ENCODE measurements at regions not wholly inside any gene's neighbourhood (a gene's known extent, or its start where the extent isn't known, plus 50 kb on each side); places are given as distances from the start of the nearest gene placed in this dataset.
A peak's percentile ranks its signal among the peaks of the same experiment; 100 is the strongest.
"Not testable (repeated sequence)": the region's sequence is repeated elsewhere in the genome, so short reads cannot be mapped to it uniquely, and the experiment has no call there.

DNA sequence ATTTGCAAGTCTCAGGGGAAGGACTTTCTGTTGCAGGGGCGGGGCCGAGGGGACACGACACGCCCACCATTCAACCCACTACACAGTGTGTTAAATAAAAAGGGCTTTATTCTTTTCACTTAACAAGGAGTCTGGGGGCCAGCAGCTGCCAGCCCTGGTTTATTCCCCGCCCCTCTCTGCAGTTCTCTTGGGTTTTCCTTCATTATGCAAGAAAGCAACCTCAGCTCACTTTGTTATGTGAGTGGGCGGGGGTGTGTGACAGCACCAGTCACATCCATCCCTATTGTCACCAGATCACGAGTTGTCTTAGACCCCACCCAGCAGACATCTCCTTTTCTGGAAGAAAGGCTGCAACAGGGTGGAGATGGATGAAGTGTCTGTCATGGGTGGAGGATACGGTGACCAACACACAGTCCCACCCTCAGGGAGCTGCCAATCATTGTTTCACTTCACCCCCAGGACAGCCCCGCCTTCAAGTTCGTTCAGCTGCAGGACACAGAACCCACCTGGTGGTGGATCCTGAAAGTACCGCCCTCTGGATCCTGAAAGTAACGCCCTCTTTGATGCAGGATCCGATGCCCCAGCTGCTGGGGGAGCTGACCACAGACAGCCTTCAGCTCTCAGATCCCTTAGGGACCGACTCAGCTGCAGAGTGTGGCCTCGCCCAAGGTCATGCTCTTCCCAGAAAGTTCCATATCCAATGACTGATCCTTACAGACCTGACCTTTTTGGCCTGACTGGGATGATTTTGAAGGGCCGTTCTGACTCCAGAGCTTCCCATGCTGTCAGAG is 79.6 kb downstream of the SMIM20 start:
- WGBS (ENCODE audit: insufficient coverage), result 76% methylated on average over 8 of the region's 16 CpGs
- H3K27ac ChIP-seq (ENCODE audit: low read length in 2 of 2), result no peak overlapping the region
- TF ChIP-seq CTCF (IDR thresholded peaks at IDR 0.05), result peak; percentile 31
- TF ChIP-seq EZH2 (IDR thresholded peaks at IDR 0.05; ENCODE audit: borderline replicate concordance, insufficient read depth, low read depth, low read length, poor library complexity, severe bottlenecking), result no peak
- ATAC-seq (ENCODE audit: low read depth) (peak; percentile 39), DNase-seq (peak; percentile 33)
- H3K4me2 ChIP-seq (replicated peaks; ENCODE audit: low read depth, low read length, poor library complexity, severe bottlenecking), result no peak overlapping the region
- H3K9me3 ChIP-seq (ENCODE audit: control extremely low read depth in 1 of 3, control insufficient read depth in 2 of 3, insufficient read depth in 1 of 3, low read length in 2 of 3), result peaks cover 0 to 8% (median 0%) of the 10 kb centered on the region in 3 donors
- peaks cover 8% of the 10 kb centered on the region for H3K4me1 Mint-ChIP-seq
- POLR2A ChIA-PET, result no interaction called here
- peaks cover 5% of the 10 kb centered on the region for H3K27me3 Mint-ChIP-seq
- no peaks in the 10 kb centered on the region for H3K79me2 ChIP-seq (ENCODE audit: control insufficient read depth, insufficient read depth, low read length)
- H3K36me3 ChIP-seq (replicated peaks in 1 of 2; ENCODE audit: control extremely low read depth in 1 of 2, control insufficient read depth in 1 of 2, extremely low read depth in 1 of 2, insufficient read depth in 2 of 2, low read length in 1 of 2), result no peaks in the 10 kb centered on the region
- H3K4me1 ChIP-seq (ENCODE audit: control insufficient read depth in 2 of 2, insufficient read depth in 2 of 2, low read length in 2 of 2), result peaks cover 0 to 5% of the 10 kb centered on the region in 2 donors
- H3K27me3 ChIP-seq (replicated peaks in 1 of 4; ENCODE audit: control extremely low read depth in 1 of 4, control insufficient read depth in 3 of 4, insufficient read depth in 4 of 4, low read length in 3 of 4), result peaks cover 0 to 2% (median 0%) of the 10 kb centered on the region in 4 experiments
- no peaks in the 10 kb centered on the region for H4K20me1 ChIP-seq (ENCODE audit: control insufficient read depth, insufficient read depth, low read length, poor library complexity, severe bottlenecking)
- H3K9me3 Mint-ChIP-seq (ENCODE audit: insufficient read depth), result no peaks in the 10 kb centered on the region
- no peak overlapping the region for H3K27ac Mint-ChIP-seq
- no peak overlapping the region for H3K9ac ChIP-seq (ENCODE audit: low read length)
- H2AFZ ChIP-seq (ENCODE audit: insufficient read depth, low read depth, low read length, poor library complexity, severe bottlenecking), result no peak overlapping the region
- intact Hi-C loops (cut with micrococcal nuclease), result no loop called here
- no peak overlapping the region for H3K4me3 ChIP-seq (ENCODE audit: control extremely low read depth in 1 of 5, extremely low read depth in 1 of 5, insufficient read depth in 1 of 5, low read depth in 2 of 5, low read length in 4 of 5)
- CTCF ChIA-PET, result interaction anchor here (0.6 to 1.6 kb wide), 8 partner anchors 26 to 228 kb away, joined by 3 to 10 read pairs (median 3); no protein-coding TSS in a partner anchor
- no peak overlapping the region for H3K4me3 Mint-ChIP-seq

DNA sequence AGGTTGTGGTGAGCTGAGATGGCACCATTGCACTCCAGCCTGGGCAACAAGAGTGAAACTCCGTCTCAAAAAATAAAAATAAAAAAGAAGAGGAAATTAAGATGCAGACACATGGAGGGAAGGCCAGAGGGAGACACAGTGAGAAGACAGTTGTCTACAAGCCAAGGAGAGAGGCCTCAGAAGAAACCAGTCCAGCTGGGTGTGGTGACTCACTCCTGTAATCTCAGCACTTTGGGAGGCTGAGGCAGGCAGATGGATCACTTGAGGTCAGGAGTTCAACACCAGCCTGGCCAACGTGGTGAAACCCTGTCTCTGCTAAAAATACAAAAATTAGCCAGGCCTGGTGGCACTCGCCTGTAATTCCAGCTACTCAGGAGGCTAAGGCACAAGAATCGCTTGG is 80.6 kb downstream of the SMIM20 start:
- CTCF ChIA-PET; H3K27ac ChIP-seq (ENCODE audit: low read length in 2 of 2); H4K20me1 ChIP-seq (ENCODE audit: control insufficient read depth, insufficient read depth, low read length, poor library complexity, severe bottlenecking); H3K27ac Mint-ChIP-seq; H3K9ac ChIP-seq (ENCODE audit: low read length); ATAC-seq (ENCODE audit: low read depth); H3K4me3 ChIP-seq (ENCODE audit: control extremely low read depth in 1 of 5, extremely low read depth in 1 of 5, insufficient read depth in 1 of 5, low read depth in 2 of 5, low read length in 4 of 5); H3K4me1 ChIP-seq (ENCODE audit: control insufficient read depth in 2 of 2, insufficient read depth in 2 of 2, low read length in 2 of 2); H3K9me3 Mint-ChIP-seq (ENCODE audit: insufficient read depth); DNase-seq; intact Hi-C loops (cut with micrococcal nuclease); H3K9me3 ChIP-seq (ENCODE audit: control extremely low read depth in 1 of 3, control insufficient read depth in 2 of 3, insufficient read depth in 1 of 3, low read length in 2 of 3); H3K27me3 Mint-ChIP-seq; POLR2A ChIA-PET; H3K36me3 ChIP-seq (replicated peaks in 1 of 2; ENCODE audit: control extremely low read depth in 1 of 2, control insufficient read depth in 1 of 2, extremely low read depth in 1 of 2, insufficient read depth in 2 of 2, low read length in 1 of 2); H2AFZ ChIP-seq (ENCODE audit: insufficient read depth, low read depth, low read length, poor library complexity, severe bottlenecking); H3K4me2 ChIP-seq (replicated peaks; ENCODE audit: low read depth, low read length, poor library complexity, severe bottlenecking); H3K4me1 Mint-ChIP-seq; H3K27me3 ChIP-seq (replicated peaks in 1 of 4; ENCODE audit: control extremely low read depth in 1 of 4, control insufficient read depth in 3 of 4, insufficient read depth in 4 of 4, low read length in 3 of 4); H3K79me2 ChIP-seq (ENCODE audit: control insufficient read depth, insufficient read depth, low read length); H3K4me3 Mint-ChIP-seq: not testable (repeated sequence)
- WGBS (ENCODE audit: insufficient coverage), result 66% methylated on average over 3 of the region's 4 CpGs
